NT2/D1 (cell line): ENCODE measurements at regions not wholly inside any gene's neighbourhood (a gene's known extent, or its start where the extent isn't known, plus 50 kb on each side); places are given as distances from the start of the nearest gene placed in this dataset.

Experiments used
- SUZ12 ChIP-seq: IDR thresholded peaks from 2 replicates; pipeline ENCODE4 v1.6.1; 2011; ENCODE audit not compliant: insufficient read length, insufficient read depth; ENCODE audit errors: extremely low read depth
- YY1 ChIP-seq: IDR thresholded peaks from 2 replicates; pipeline ENCODE4 v1.6.1; 2011; ENCODE audit not compliant: insufficient read length, insufficient read depth
- ZNF274 ChIP-seq: IDR thresholded peaks from 2 replicates; pipeline ENCODE4 v1.6.1; 2011; ENCODE audit warnings: mild to moderate bottlenecking, low read depth, low read length

- TF ChIP-seq ZNF274 (no peak), YY1 (no peak), SUZ12 (no peak)
Measured at GRCh38 chr6:21893793-21894192, 300.2 kb downstream of the SOX4 start.
